Neuronal stem cell (in vitro differentiated cells): ENCODE measurements at regions not wholly inside any gene's neighbourhood (a gene's known extent, or its start where the extent isn't known, plus 50 kb on each side); places are given as distances from the start of the nearest gene placed in this dataset.
"Not testable (repeated sequence)": the region's sequence is repeated elsewhere in the genome, so short reads cannot be mapped to it uniquely, and the experiment has no call there.

Source experiments
- DNase-seq: peaks from one replicate; pipeline ENCODE4 v3.0.0-alpha.2; 2013; ENCODE audit warnings: low spot score
- H2AFZ ChIP-seq: one replicate; pipeline ENCODE4 v1.6.1; 2013; ENCODE audit warnings: mild to moderate bottlenecking, low read length, inconsistent platforms
- H2AK5ac ChIP-seq: 2 replicates; pipeline ENCODE4 v1.6.1; 2013; ENCODE audit warnings: low read depth, mild to moderate bottlenecking, inconsistent platforms, low read length, moderate library complexity, mixed read lengths
- H2BK120ac ChIP-seq: 2 replicates; pipeline ENCODE4 v1.6.1; 2013; ENCODE audit warnings: low read depth, mild to moderate bottlenecking, inconsistent platforms, low read length, moderate library complexity, mixed read lengths
- H2BK12ac ChIP-seq: one replicate; pipeline ENCODE4 v1.6.1; 2013; ENCODE audit warnings: low read length, inconsistent platforms
- H2BK15ac ChIP-seq: 2 replicates; pipeline ENCODE4 v1.6.1; 2013; ENCODE audit warnings: mild to moderate bottlenecking, low read length, inconsistent platforms, mixed read lengths
- H2BK5ac ChIP-seq: one replicate; pipeline ENCODE4 v1.6.1; 2013; ENCODE audit warnings: inconsistent platforms, mild to moderate bottlenecking, low read length, moderate library complexity
- H3K14ac ChIP-seq: one replicate; pipeline ENCODE4 v1.6.1; 2013; ENCODE audit warnings: low read length, inconsistent platforms
- H3K18ac ChIP-seq: 2 replicates; pipeline ENCODE4 v1.6.1; 2013; ENCODE audit warnings: low read length, inconsistent platforms
- H3K23ac ChIP-seq: 2 replicates; pipeline ENCODE4 v1.6.1; 2013; ENCODE audit warnings: low read depth, mild to moderate bottlenecking, mixed read lengths, low read length, inconsistent platforms; ENCODE audit not compliant: poor library complexity
- H3K27ac ChIP-seq: replicated peaks from 3 replicates; pipeline ENCODE4 v1.5.1; 2013; ENCODE audit warnings: low read length, inconsistent platforms
- H3K27me3 ChIP-seq, 3 experiments: 2 replicates each; pipeline ENCODE4 v1.6.1; 2013; ENCODE audit warnings: low read length in 3 of 3, mild to moderate bottlenecking in 2 of 3, inconsistent platforms in 1 of 3, low read depth in 1 of 3, mixed read lengths in 1 of 3, moderate library complexity in 1 of 3; ENCODE audit not compliant: control insufficient read depth in 3 of 3, insufficient read depth in 3 of 3
- H3K36me3 ChIP-seq, 2 donors: replicated peaks in 1 of 2; 2 replicates each; pipeline ENCODE4 v1.6.1; 2013; ENCODE audit warnings: low read length in 2 of 2; ENCODE audit not compliant: control insufficient read depth in 2 of 2, insufficient read depth in 2 of 2
- H3K4ac ChIP-seq: 2 replicates; pipeline ENCODE4 v1.6.1; 2013; ENCODE audit warnings: inconsistent platforms, mild to moderate bottlenecking, low read length, moderate library complexity
- H3K4me1 ChIP-seq, 2 donors: 1 replicate in 1 of 2; 2 replicates in 1 of 2; pipeline ENCODE4 v1.6.1; 2013; ENCODE audit warnings: low read length in 2 of 2, low read depth in 1 of 2; ENCODE audit not compliant: control insufficient read depth in 2 of 2, insufficient read depth in 1 of 2
- H3K4me2 ChIP-seq: one replicate; pipeline ENCODE4 v1.6.1; 2013; ENCODE audit warnings: mild to moderate bottlenecking, low read length, inconsistent platforms; ENCODE audit not compliant: insufficient read depth, poor library complexity, severe bottlenecking
- H3K4me3 ChIP-seq, 2 donors: 2 replicates each; pipeline ENCODE4 v1.5.1; 2013; ENCODE audit warnings: low read length in 2 of 2, mild to moderate bottlenecking in 2 of 2, inconsistent platforms in 1 of 2, moderate library complexity in 1 of 2
- H3K79me1 ChIP-seq: one replicate; pipeline ENCODE4 v1.6.1; 2013; ENCODE audit warnings: low read depth, mild to moderate bottlenecking, inconsistent platforms, low read length, moderate library complexity
- H3K9ac ChIP-seq: one replicate; pipeline ENCODE4 v1.6.1; 2013; ENCODE audit warnings: mild to moderate bottlenecking, low read depth, low read length, inconsistent platforms; ENCODE audit not compliant: poor library complexity
- H3K9me3 ChIP-seq, 2 donors: replicated peaks in 1 of 2; 2 replicates each; pipeline versions ENCODE3 to v1.6.1; 2013; ENCODE audit warnings: low read length in 2 of 2, mild to moderate bottlenecking in 2 of 2, inconsistent platforms in 1 of 2, low read depth in 1 of 2, mixed read lengths in 1 of 2, moderate library complexity in 1 of 2; ENCODE audit not compliant: control insufficient read depth in 2 of 2, insufficient read depth in 1 of 2
- H4K8ac ChIP-seq: one replicate; pipeline ENCODE4 v1.6.1; 2013; ENCODE audit warnings: low read depth, mild to moderate bottlenecking, inconsistent platforms, low read length, moderate library complexity
- H4K91ac ChIP-seq: one replicate; pipeline ENCODE4 v1.6.1; 2013; ENCODE audit warnings: low read length, low read depth, mild to moderate bottlenecking, inconsistent platforms; ENCODE audit not compliant: poor library complexity
- WGBS, 2 donors: extraction: QIAGEN DNeasy Blood & Tissue Kit; methylation state at CpG; one replicate each; pipeline ENCODE4 v1.1.7; 2013; ENCODE audit warnings: missing lambda C conversion rate in 2 of 2, mixed read lengths in 1 of 2; ENCODE audit not compliant: insufficient read length in 2 of 2, insufficient replicate concordance in 1 of 2; ENCODE audit errors: extremely low coverage in 2 of 2; 5-methylcytosine and 5-hydroxymethylcytosine counted together

DNA sequence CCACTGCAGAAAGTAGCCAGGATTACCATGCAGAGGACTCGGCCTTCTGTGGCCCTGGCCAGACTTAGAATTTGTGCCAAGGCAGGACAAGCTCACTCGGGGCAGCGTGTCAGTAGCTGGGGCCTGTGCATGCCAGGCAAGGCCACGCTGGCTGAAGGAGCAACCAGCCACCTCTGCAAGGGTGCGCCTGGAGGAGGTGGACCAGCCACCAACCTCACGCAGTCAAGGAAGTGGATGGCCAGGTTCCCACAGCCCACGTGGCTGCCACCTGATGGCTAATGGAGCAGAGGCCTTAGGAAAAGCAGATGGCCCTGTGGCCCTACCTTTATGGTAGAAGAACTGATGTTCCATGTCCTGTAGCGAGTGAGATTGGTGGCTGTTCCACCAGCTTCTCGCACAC lies 107.9 kb downstream of the CCDC74A start:
- Histone ChIP-seq H2AFZ (no peak overlapping the region), H3K14ac (no peak overlapping the region), H2BK5ac (no peak overlapping the region), H3K9me3 (no peaks in the 10 kb centered on the region), H3K27me3 (no peaks in the 10 kb centered on the region), H3K4me3 (no peak overlapping the region), H2AK5ac (no peak overlapping the region), H3K18ac (no peak overlapping the region), H3K27ac (no peak overlapping the region), H3K36me3 (no peaks in the 10 kb centered on the region), H3K9ac (no peak overlapping the region), H3K79me1 (no peaks in the 10 kb centered on the region), H4K91ac (no peak overlapping the region), H3K4me2 (no peak overlapping the region), H3K4me1 (no peaks in the 10 kb centered on the region), H3K4ac (no peak overlapping the region), H2BK120ac (no peak overlapping the region), H2BK15ac (no peak overlapping the region), H2BK12ac (no peak overlapping the region), H3K23ac (no peak overlapping the region), H4K8ac (no peak overlapping the region)
- no CpG with 5 or more reads among the region's 9 CpGs for WGBS, 2 donors
- no peak for DNase-seq

DNA sequence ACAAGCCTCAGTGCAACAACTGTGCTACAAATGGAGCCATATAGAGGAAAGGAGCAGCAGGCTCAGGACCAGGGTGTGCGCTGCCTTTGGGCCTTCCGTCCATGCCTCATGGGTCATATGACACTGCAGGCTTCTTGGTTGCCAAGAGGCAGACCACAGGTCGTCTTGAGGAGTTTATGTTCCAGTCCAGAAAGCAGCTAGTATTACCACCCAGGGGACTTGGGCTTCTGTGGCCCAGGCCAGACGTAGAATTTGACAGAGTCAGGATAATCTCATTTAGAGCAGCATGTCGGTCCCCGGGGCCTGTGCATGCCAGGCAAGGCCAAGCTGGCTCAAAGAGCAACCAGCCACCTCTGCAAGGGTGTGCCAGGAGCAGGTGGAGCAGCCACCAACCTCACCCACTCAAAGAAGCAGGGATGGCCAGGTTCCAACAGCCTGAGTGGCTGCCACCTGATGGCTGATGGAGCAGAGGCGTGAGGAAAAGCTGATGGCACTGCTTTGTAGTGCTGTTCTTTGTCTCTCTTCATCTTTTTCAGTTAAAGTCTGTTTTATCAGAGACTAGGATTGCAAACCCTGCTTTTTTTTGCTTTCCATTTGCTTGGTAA lies 109.1 kb downstream of the CCDC74A start:
- not testable (repeated sequence) for H2BK12ac ChIP-seq, H3K23ac ChIP-seq, H3K4me1 ChIP-seq, H2AK5ac ChIP-seq, H4K8ac ChIP-seq, H3K4me3 ChIP-seq, DNase-seq, H3K27ac ChIP-seq, H3K27me3 ChIP-seq, H3K4ac ChIP-seq, H2BK120ac ChIP-seq, H3K79me1 ChIP-seq, H3K14ac ChIP-seq, H3K18ac ChIP-seq, H2BK5ac ChIP-seq, H2AFZ ChIP-seq, H3K9me3 ChIP-seq, H4K91ac ChIP-seq, H2BK15ac ChIP-seq, H3K4me2 ChIP-seq, H3K36me3 ChIP-seq, H3K9ac ChIP-seq
- no CpG with 5 or more reads among the region's 7 CpGs for WGBS, 2 donors

GRCh38 chr2:131639001-131639620 lies 111.4 kb downstream of the CCDC74A start:
- not testable (repeated sequence) for H3K4me3 ChIP-seq, DNase-seq

DNA sequence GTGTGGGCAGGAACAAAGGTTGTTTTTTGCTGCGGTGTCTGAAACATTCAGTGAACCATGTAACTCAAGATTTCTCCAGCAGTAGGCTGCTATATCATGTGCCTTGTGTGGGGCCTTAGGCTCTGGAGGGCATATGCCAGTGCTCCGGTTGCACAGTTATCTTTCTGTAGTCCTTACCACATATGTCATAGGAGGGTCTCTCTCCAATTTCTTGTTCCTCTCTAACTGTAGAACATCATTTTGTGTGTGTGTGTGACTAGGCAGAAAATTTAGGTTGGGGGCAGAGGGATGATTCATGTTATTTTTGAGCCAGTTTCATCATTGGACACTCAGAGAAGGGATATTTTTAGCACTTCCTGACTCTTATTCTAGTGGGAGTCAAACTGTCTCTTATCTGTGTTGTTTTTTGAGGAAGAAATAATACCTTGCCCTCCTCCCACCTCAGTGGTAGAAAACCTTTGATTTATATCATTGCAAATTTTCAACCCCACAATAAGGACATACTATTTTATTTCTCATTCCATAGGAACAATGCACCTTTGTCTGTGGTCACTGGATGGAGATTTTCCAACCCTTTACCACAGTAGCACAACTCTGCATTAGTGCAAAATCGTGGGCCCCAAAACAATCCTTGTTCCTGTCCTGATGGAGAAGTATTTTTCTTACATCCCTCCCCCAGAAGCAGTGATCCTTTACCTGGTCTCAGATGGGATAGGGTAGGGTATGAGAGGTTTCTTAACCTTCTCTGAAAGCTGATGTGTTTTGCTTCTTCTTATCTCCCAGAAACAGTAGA lies 113.9 kb downstream of the CCDC74A start:
- Histone ChIP-seq H3K4me2 (no peak overlapping the region), H2AK5ac (no peak overlapping the region), H3K27me3 (peaks cover 0 to 5% (median 0%) of the 10 kb centered on the region in 3 experiments), H3K36me3 (no peaks in the 10 kb centered on the region), H2BK120ac (no peak overlapping the region), H3K4me3 (no peak overlapping the region), H2BK5ac (no peak overlapping the region), H3K14ac (no peak overlapping the region), H3K9ac (no peak overlapping the region), H3K27ac (no peak overlapping the region), H4K8ac (no peak overlapping the region), H3K4ac (no peak overlapping the region), H2BK12ac (no peak overlapping the region), H3K18ac (no peak overlapping the region), H3K79me1 (no peaks in the 10 kb centered on the region), H3K4me1 (no peaks in the 10 kb centered on the region), H3K9me3 (peaks cover 0 to 2% of the 10 kb centered on the region in 2 donors), H2BK15ac (no peak overlapping the region), H4K91ac (no peak overlapping the region), H3K23ac (no peak overlapping the region), H2AFZ (no peak overlapping the region)
- no peak for DNase-seq
- no CpG with 5 or more reads among the region's 3 CpGs for WGBS, 2 donors

More at GRCh38 chr2:131639001-131639620, 111.4 kb downstream of the CCDC74A start:
- H3K4me2 ChIP-seq, H2AK5ac ChIP-seq, H2AFZ ChIP-seq, H3K18ac ChIP-seq, H2BK12ac ChIP-seq, H3K14ac ChIP-seq, H2BK15ac ChIP-seq, H3K9ac ChIP-seq, H3K27me3 ChIP-seq, H3K27ac ChIP-seq, H3K23ac ChIP-seq, H4K91ac ChIP-seq, H3K79me1 ChIP-seq, H2BK120ac ChIP-seq, H4K8ac ChIP-seq, H3K9me3 ChIP-seq, H3K4me1 ChIP-seq, H2BK5ac ChIP-seq, H3K36me3 ChIP-seq, H3K4ac ChIP-seq: not testable (repeated sequence)
- WGBS, 2 donors: no CpG with 5 or more reads among the region's 4 CpGs
